Stimulated activated CD8-positive, alpha-beta memory T cell treated with anti-CD3 and anti-CD28 coated beads, Interleukin-2, amount 100 ng/mL, for 1 hour (primary cell): ENCODE measurements at regions not wholly inside any gene's neighbourhood (a gene's known extent, or its start where the extent isn't known, plus 50 kb on each side); places are given as distances from the start of the nearest gene placed in this dataset.

Source experiments
- DNase-seq, 2 donors: peaks; one replicate each; pipeline ENCODE4 v3.0.0-alpha.2; 2020; ENCODE audit warnings: low read depth in 2 of 2

GRCh38 chr20:41951615-41952014 is 333.4 kb upstream of the CHD6 start:
- no peak for DNase-seq

- DNase-seq = no peak
Observed at GRCh38 chr20:41939659-41940058, 321.5 kb upstream of the CHD6 start.

GRCh38 chr20:41938353-41938752 is 320.2 kb upstream of the CHD6 start:
- DNase-seq = no peak

- DNase-seq = no peak
Observed at GRCh38 chr20:41935259-41935791, 317.1 kb upstream of the CHD6 start.

GRCh38 chr20:41932431-41932830 is 314.3 kb upstream of the CHD6 start:
- no peak for DNase-seq

- DNase-seq = no peak
Observed at GRCh38 chr20:41927655-41928054, 309.5 kb upstream of the CHD6 start.

GRCh38 chr20:41927189-41927588 is 309.0 kb upstream of the CHD6 start:
- no peak for DNase-seq

GRCh38 chr20:41925476-41925875 is 307.3 kb upstream of the CHD6 start:
- DNase-seq = no peak

GRCh38 chr20:41923624-41924023 is 305.4 kb upstream of the CHD6 start:
- DNase-seq = no peak

- no peak for DNase-seq
Observed at GRCh38 chr20:41913146-41913545, 295.0 kb upstream of the CHD6 start.

- no peak for DNase-seq
Observed at GRCh38 chr20:41910558-41910957, 292.4 kb upstream of the CHD6 start.

GRCh38 chr20:41905199-41905598 is 287.0 kb upstream of the CHD6 start:
- DNase-seq = no peak

- no peak for DNase-seq
Observed at GRCh38 chr20:41903586-41903985, 285.4 kb upstream of the CHD6 start.

GRCh38 chr20:41902346-41902745 is 284.2 kb upstream of the CHD6 start:
- DNase-seq = no peak

GRCh38 chr20:41900201-41900691 is 282.1 kb upstream of the CHD6 start:
- no peak for DNase-seq

- DNase-seq = no peak
Observed at GRCh38 chr20:41897708-41898107, 279.5 kb upstream of the CHD6 start.

GRCh38 chr20:41895241-41896032 is 277.3 kb upstream of the CHD6 start:
- DNase-seq = no peak

- DNase-seq = no peak
Observed at GRCh38 chr20:41894255-41894963, 276.2 kb upstream of the CHD6 start.

- no peak for DNase-seq
Observed at GRCh38 chr20:41892031-41892430, 273.9 kb upstream of the CHD6 start.

- DNase-seq = no peak
Observed at GRCh38 chr20:41889844-41890224, 271.7 kb upstream of the CHD6 start.

GRCh38 chr20:41889126-41889843 is 271.1 kb upstream of the CHD6 start:
- no peak for DNase-seq

GRCh38 chr20:41888434-41888833 is 270.3 kb upstream of the CHD6 start:
- DNase-seq = no peak
